ENCODE measurements at regions not wholly inside any gene's neighbourhood (a gene's known extent, or its start where the extent isn't known, plus 50 kb on each side); places are given as distances from the start of the nearest gene placed in this dataset.

DNA sequence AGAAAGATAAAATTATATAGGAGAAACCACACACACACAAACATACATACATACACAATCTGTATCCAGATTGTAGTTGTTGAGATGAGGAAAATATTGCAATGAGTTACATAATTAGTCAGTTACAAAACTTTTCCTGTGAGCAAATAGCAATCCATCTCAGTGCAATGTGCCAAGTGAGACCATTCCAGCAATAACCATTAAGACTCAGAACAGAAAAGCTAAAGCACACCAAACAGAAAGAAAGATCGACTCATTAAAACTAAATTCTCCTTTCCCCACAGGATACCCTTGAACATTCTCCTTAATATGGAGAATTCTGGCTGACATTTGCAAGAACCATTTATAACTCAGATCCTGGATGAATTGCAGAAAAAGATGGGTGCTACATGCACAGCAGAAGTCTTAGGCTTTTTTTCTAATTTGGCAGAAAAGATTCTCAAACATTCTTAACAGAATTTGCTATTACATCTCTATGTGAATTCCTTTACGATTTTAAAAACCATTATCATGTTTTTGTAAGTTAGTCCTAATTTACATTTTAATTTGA, 1341.2 kb upstream of the SPRY2 start:
- TF ChIP-seq CTCF (IDR thresholded peaks at IDR 0.05) (no peak), POLR2A (IDR thresholded peaks at IDR 0.05) (no peak)
